ENCODE measurements at regions not wholly inside any gene's neighbourhood (a gene's known extent, or its start where the extent isn't known, plus 50 kb on each side); places are given as distances from the start of the nearest gene placed in this dataset.

DNA sequence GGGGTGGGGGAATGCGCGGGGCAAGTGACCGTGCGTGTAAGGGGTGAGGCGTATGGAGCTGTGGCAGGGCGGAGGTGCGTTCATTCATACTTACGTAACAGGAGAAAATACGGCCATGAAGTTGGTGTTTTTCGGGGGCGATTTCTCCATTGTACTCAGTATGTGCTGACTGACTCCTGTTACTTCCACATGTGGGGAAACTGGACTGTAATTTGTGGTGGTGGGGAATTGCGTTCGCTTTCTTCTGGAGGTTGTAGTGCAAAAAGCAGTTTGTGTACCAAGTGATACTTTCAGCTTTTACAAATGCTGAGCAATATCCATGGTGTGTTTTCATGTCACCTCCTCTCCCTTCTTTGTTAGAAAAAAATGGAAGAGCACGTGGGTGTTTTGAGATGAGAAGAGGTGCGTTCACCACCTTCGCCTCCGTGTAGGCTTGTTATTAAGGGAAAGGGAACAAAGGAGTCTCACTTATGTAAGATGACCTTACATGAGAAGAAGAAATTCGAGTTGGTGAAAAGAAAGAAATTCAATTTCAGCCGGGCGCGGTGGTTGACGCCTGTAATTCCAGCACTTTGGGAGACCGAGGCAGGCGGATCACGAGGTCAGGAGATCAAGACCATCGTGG, 181.1 kb upstream of the NOTCH2NLA start (continued):
- TF ChIP-seq L3MBTL2 (IDR thresholded peaks at IDR 0.05) (peak; percentile 76), KLF6 (CRISPR knock-in tag; IDR thresholded peaks at IDR 0.05; ENCODE audit: borderline replicate concordance) (peak; percentile 80), KDM4B (IDR thresholded peaks at IDR 0.05; ENCODE audit: borderline replicate concordance in 2 of 2, low read depth in 1 of 2) (peak in 1 of 2 experiments; percentile 99; a peak in 2 of 4 replicates), NR2F6 (CRISPR knock-in tag; IDR thresholded peaks at IDR 0.05) (peak; percentile 98), CEBPG (CRISPR knock-in tag; IDR thresholded peaks at IDR 0.05) (peak; percentile 48; the same call in 1 of the 2 replicates), CEBPG (tag; conservative IDR thresholded peaks at IDR 0.05 in 1 of 2, IDR thresholded peaks at IDR 0.05 in 1 of 2) (0 out of 4 replicates have a peak, but pooled peaks have one; percentile 24 to 32), HLTF (IDR thresholded peaks at IDR 0.05) (peak; percentile 93), PYGO2 (tag; IDR thresholded peaks at IDR 0.05) (peak; percentile 79), NCOA4 (IDR thresholded peaks at IDR 0.05; ENCODE audit: partially characterized antibody) (peak; percentile 94), ZNF23 (CRISPR knock-in tag; IDR thresholded peaks at IDR 0.05) (peak; percentile 87), YY1 (IDR thresholded peaks at IDR 0.05; ENCODE audit: borderline replicate concordance in 1 of 3, control insufficient read depth in 1 of 3, extremely low read depth in 1 of 3, insufficient read depth in 3 of 3, insufficient read length in 1 of 3, insufficient replicate concordance in 2 of 3, low read depth in 1 of 3, low read length in 2 of 3) (peak in 1 of 3 experiments; percentile 75), RAD21 (CRISPR knock-in tag; conservative IDR thresholded peaks at IDR 0.05 in 1 of 2, IDR thresholded peaks at IDR 0.05 in 1 of 2) (peak; percentile 25 to 32; a peak in 3 of 4 replicates)
- TF ChIP-seq, protein P1, sequence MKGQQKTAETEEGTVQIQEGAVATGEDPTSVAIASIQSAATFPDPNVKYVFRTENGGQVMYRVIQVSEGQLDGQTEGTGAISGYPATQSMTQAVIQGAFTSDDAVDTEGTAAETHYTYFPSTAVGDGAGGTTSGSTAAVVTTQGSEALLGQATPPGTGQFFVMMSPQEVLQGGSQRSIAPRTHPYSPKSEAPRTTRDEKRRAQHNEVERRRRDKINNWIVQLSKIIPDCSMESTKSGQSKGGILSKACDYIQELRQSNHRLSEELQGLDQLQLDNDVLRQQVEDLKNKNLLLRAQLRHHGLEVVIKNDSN (CRISPR knock-in tag; IDR thresholded peaks at IDR 0.05) = peak; percentile 71
- TF ChIP-seq, protein P2, sequence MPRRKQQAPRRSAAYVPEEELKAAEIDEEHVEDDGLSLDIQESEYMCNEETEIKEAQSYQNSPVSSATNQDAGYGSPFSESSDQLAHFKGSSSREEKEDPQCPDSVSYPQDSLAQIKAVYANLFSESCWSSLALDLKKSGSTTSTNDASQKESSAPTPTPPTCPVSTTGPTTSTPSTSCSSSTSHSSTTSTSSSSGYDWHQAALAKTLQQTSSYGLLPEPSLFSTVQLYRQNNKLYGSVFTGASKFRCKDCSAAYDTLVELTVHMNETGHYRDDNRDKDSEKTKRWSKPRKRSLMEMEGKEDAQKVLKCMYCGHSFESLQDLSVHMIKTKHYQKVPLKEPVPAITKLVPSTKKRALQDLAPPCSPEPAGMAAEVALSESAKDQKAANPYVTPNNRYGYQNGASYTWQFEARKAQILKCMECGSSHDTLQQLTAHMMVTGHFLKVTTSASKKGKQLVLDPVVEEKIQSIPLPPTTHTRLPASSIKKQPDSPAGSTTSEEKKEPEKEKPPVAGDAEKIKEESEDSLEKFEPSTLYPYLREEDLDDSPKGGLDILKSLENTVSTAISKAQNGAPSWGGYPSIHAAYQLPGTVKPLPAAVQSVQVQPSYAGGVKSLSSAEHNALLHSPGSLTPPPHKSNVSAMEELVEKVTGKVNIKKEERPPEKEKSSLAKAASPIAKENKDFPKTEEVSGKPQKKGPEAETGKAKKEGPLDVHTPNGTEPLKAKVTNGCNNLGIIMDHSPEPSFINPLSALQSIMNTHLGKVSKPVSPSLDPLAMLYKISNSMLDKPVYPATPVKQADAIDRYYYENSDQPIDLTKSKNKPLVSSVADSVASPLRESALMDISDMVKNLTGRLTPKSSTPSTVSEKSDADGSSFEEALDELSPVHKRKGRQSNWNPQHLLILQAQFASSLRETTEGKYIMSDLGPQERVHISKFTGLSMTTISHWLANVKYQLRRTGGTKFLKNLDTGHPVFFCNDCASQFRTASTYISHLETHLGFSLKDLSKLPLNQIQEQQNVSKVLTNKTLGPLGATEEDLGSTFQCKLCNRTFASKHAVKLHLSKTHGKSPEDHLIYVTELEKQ (CRISPR knock-in tag; IDR thresholded peaks at IDR 0.05) = peak; percentile 70; the same call in 1 of the 2 replicates
- TF ChIP-seq, protein P3, sequence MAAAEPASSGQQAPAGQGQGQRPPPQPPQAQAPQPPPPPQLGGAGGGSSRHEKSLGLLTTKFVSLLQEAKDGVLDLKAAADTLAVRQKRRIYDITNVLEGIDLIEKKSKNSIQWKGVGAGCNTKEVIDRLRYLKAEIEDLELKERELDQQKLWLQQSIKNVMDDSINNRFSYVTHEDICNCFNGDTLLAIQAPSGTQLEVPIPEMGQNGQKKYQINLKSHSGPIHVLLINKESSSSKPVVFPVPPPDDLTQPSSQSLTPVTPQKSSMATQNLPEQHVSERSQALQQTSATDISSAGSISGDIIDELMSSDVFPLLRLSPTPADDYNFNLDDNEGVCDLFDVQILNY (CRISPR knock-in tag; IDR thresholded peaks at IDR 0.05) = peak; percentile 96

Data from K562 (cell line).